SH-SY5Y (cell line): ENCODE measurements at regions not wholly inside any gene's neighbourhood (a gene's known extent, or its start where the extent isn't known, plus 50 kb on each side); places are given as distances from the start of the nearest gene placed in this dataset.

Source experiments
- GATA2 ChIP-seq: IDR thresholded peaks from 2 replicates; pipeline ENCODE4 v1.6.1; 2011; ENCODE audit warnings: mild to moderate bottlenecking, low read depth, low read length
- GATA3 ChIP-seq: IDR thresholded peaks from 2 replicates; pipeline ENCODE4 v1.6.1; 2011; ENCODE audit warnings: low read depth, mild to moderate bottlenecking, low read length, moderate library complexity

DNA sequence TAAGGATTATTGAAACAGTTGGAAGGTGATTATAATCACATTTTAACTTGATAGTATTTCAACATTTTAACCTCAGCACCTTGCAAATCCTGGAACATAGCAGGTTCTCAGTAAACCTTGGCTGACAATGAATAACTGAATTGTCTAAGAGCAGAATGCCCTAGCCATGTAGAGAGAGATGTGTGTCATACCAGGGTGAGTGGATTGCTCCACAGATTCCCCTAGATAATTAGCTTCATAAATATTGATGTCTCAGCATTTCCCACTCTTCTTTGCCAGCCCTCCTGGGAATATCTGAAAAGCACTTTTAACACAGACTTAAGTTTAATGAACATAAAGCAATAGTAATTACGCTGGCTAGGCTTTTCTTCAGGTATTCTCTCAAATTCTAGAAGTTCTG is 363.5 kb downstream of the MAN2A1 start:
- TF ChIP-seq GATA3 (no peak), GATA2 (no peak)

GRCh38 chr5:110053824-110054223 is 364.1 kb downstream of the MAN2A1 start:
- TF ChIP-seq GATA3 (no peak), GATA2 (no peak)

DNA sequence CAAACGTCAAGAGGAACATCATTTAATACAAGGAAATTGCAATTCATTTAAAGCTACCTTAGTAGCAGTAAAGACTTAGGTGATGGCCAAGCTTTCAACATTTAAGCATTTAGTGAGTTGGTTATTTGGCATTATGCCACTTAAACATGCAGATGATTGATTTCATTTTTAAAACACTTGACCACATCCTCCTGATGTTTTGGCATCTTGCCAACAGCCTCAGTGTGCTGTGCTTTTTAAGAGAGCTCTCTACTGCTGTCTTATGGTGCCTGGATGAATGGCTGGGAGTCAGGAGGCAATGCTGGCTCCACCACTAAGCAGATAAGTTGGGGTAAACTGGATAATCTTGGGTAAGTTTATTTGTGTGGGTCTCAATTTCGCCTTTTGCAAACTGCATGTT is 364.5 kb downstream of the MAN2A1 start:
- TF ChIP-seq GATA3 = no peak
- TF ChIP-seq GATA2 = no peak

GRCh38 chr5:110055302-110055701 is 365.6 kb downstream of the MAN2A1 start:
- TF ChIP-seq GATA3 = no peak
- TF ChIP-seq GATA2 = no peak

DNA sequence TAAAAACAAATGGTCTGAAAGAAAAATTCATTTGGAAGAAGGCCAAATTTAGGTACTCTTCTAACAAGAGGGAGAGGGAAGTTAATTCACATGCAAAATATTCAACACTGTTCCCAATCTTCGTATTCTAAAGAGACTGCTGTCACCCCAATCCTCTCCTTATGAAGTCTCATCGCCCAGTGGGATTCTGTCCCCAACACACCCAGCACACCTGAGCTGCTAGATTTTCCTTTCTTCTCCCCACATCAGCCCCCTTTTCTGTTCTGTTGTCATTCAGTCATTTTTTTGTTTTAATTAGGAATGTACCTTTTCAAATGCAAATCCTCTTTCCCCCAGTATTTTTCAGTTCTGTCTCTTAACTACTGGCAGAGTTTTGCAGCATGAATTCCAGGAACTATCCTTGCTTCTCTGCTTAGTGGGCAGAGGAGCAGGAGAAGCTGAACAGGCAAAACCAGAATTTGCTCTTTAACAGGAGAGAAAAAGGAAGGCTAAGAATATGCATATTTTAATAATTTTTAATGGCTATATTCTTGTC is 366.9 kb downstream of the MAN2A1 start:
- no peak for TF ChIP-seq GATA2
- TF ChIP-seq GATA3 = no peak

DNA sequence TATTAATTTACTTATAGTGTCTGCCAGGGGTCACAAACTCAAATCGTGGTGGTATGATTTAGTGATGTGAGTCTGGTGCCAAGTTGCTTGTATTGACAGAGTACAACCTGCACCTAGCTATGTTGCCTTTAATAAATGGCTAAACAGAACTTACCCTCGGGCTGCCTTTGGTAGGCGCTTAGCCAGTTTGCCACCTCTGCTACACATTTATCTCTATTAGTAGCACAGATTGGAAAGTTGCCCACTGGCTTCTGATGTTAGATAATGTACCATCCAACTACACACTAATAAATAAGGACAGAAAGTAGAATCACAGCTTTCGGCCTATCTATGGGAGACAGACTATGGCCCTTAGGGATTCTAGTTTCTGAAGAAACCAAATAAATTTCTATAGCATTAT is 368.4 kb downstream of the MAN2A1 start:
- TF ChIP-seq GATA3 = peak; percentile 89
- TF ChIP-seq GATA2 = peak; percentile 93

DNA sequence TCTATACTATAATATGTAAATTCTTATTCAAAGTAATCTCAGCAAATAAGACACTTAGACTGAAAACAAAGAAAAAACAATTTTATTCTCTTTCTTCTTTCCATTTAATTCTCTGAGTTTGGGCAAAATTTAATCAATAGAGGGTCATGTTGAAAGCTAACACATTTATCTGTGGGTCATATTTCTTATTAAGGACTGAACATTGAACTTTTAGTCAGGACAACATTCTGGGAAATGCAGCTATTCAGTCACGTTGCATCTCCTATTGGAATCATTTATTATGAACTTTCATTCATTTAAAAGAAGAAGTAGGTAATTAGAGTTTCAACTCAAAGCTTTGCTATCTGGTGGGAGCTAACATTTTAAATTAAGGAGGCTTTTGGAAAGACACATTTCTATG is 372.5 kb downstream of the MAN2A1 start:
- TF ChIP-seq GATA2 (no peak), GATA3 (no peak)

DNA sequence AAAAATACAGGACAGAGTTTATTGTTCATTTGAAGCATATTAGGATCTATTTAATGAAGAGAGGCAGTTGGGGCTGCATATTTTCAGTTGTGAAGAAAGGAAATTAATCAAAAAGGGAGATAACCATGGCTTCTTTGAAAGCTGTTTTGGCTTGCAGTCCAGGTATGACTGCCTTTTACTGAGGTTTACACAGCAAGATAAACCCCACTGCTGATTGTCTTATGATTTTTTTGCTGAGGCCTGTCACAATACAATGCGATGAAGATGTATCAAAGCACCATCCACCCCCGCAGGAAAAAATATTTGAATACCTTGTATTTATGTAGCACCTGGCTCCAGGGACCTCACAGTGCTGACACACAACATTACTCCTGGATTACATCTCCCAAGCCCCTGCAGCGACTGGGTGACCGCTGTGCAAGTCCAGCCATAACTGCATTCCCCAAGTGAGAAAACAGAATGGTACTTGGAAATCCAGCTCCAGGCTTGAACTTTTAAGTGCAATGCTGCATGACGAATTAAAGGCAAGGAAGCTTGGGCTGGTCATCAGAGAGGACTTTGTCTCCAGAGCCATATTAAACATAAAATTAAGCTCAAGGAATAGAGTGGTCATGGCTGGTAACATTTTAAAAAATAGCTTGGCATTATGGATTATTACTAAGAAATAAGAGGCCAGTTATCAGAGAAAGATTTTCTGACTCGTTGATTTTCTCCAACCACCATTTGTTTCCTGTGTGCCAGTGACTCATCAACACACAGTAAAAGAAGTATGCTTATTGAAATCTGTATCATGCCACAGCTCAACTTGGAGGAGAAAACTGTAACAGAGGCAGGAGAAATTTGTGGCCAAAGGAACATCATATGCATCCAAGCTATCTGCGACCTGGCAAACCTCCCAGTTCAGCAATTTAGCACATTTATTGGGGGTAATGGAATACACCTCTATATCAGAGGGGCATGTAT is 374.2 kb downstream of the MAN2A1 start:
- no peak for TF ChIP-seq GATA3
- TF ChIP-seq GATA2 = no peak

GRCh38 chr5:110064603-110065268 is 375.0 kb downstream of the MAN2A1 start:
- TF ChIP-seq GATA3 (no peak), GATA2 (no peak)

DNA sequence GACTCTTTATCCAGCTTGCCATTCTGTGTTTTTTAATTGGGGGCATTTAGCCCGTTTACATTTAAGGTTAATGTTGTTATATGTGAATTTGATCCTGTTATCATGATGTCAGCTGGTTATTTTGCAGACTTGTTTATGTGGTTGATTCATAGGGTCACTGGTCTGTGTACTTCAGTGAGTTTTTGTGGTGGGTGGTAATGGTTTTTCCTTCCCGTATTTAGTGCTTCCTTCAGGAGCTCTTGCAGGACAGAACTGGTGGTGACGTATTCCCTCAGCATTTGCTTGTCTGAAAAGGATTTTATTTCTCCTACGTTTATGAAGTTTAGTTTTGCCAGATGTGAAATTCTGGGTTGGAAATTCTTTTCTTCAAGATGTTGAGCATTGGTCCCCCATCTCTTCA is 381.1 kb downstream of the MAN2A1 start:
- TF ChIP-seq GATA2 (no peak), GATA3 (no peak)

DNA sequence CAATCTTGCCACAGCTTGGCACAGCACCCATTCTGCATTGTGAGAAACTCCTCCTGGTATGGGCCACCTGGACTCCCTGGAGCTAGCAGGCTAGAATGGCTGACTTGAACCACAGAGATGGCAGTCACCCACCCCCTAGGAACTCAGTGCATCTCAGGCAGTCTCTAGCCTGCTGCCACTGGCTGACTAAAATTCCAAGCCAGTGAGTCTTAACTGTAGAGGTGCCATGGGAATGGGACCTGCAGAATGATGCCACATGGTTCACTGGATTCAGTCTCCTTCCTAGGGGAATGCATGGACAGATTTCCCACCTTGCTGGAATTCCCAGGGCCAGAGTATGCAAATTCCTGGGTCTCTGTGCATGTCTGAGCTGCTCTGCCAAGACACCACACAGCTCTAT is 382.9 kb downstream of the MAN2A1 start:
- no peak for TF ChIP-seq GATA3
- no peak for TF ChIP-seq GATA2

GRCh38 chr5:110073534-110073933 is 383.8 kb downstream of the MAN2A1 start:
- TF ChIP-seq GATA3 (no peak), GATA2 (no peak)

DNA sequence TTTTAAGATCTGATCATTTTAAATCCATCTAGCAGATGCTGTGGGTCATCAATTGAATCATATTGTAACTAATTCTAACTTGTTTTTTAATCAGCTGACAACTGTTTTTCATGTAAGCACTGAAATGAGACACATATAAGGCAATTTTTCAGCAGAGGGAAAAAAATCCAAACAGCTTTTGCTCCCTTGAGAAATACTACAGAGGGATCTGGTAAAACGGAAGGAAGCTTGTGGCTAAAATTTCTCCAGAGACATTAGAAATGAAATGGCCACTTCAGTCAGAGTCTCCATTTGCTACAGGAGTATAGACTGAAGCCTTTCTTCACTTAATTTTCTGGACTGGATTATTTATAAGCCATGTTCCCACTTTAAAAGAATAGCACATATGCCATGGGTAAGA is 385.9 kb downstream of the MAN2A1 start:
- TF ChIP-seq GATA2 (no peak), GATA3 (no peak)

DNA sequence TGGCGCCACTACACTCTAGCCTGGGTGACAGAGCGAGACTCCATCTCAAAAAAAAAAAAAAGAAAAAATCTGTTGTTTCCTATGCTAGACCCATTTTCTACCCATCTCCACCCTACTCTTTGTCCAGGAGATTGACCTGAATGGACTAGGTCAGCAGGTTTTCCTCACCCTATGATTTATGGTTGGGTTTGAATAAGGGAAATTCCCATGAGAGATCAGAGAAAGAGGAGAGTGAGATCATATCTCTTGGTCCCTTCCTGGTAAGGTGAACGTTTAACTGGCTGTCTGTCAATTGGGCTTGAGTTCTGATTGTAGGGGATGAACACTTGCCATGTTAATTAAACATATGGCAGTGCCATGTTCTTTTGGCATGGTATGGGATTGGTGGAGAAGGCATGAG is 387.4 kb downstream of the MAN2A1 start:
- no peak for TF ChIP-seq GATA2
- TF ChIP-seq GATA3 = no peak

- no peak for TF ChIP-seq GATA2
- no peak for TF ChIP-seq GATA3
Observed at GRCh38 chr5:110082194-110082593, 392.5 kb downstream of the MAN2A1 start.
